GM19395 (cell line): ENCODE measurements at regions not wholly inside any gene's neighbourhood (a gene's known extent, or its start where the extent isn't known, plus 50 kb on each side); places are given as distances from the start of the nearest gene placed in this dataset.

Source experiments
- ATAC-seq: cut with Tn5 transposase; IDR thresholded peaks from one replicate; pipeline ENCODE4 v1.9.1; 2021; ENCODE audit warnings: mild to moderate bottlenecking, moderate library complexity; ENCODE audit not compliant: unreplicated experiment

- no peak for ATAC-seq
Observed at GRCh38 chr15:96414875-96415274, 84.4 kb downstream of the NR2F2 start.

GRCh38 chr15:96415513-96416217, 85.2 kb downstream of the NR2F2 start:
- no peak for ATAC-seq

GRCh38 chr15:96416218-96416933, 85.9 kb downstream of the NR2F2 start:
- no peak for ATAC-seq

GRCh38 chr15:96416934-96417759, 86.6 kb downstream of the NR2F2 start:
- ATAC-seq: no peak

GRCh38 chr15:96417760-96418130, 87.2 kb downstream of the NR2F2 start:
- no peak for ATAC-seq

- ATAC-seq: no peak
Observed at GRCh38 chr15:96418146-96418545, 87.6 kb downstream of the NR2F2 start.

GRCh38 chr15:96421178-96421601, 90.7 kb downstream of the NR2F2 start:
- ATAC-seq: no peak

- ATAC-seq: no peak
Observed at GRCh38 chr15:96422125-96422524, 91.6 kb downstream of the NR2F2 start.

GRCh38 chr15:96424674-96425073, 94.2 kb downstream of the NR2F2 start:
- no peak for ATAC-seq

GRCh38 chr15:96428742-96429141, 98.2 kb downstream of the NR2F2 start:
- no peak for ATAC-seq

GRCh38 chr15:96431786-96432185, 101.3 kb downstream of the NR2F2 start:
- no peak for ATAC-seq

- no peak for ATAC-seq
Observed at GRCh38 chr15:96435022-96435421, 104.5 kb downstream of the NR2F2 start.

- ATAC-seq: no peak
Observed at GRCh38 chr15:96435841-96436240, 105.3 kb downstream of the NR2F2 start.

GRCh38 chr15:96440978-96441377, 110.5 kb downstream of the NR2F2 start:
- no peak for ATAC-seq

GRCh38 chr15:96442076-96442475, 111.6 kb downstream of the NR2F2 start:
- no peak for ATAC-seq

GRCh38 chr15:96444865-96445264, 114.4 kb downstream of the NR2F2 start:
- ATAC-seq: no peak

- no peak for ATAC-seq
Observed at GRCh38 chr15:96448923-96449322, 118.4 kb downstream of the NR2F2 start.

GRCh38 chr15:96457841-96458240, 127.3 kb downstream of the NR2F2 start:
- ATAC-seq: no peak

GRCh38 chr15:96460106-96460505, 129.6 kb downstream of the NR2F2 start:
- ATAC-seq: no peak

GRCh38 chr15:96462768-96463750, 132.6 kb downstream of the NR2F2 start:
- ATAC-seq: no peak
